Mesodermal cell (in vitro differentiated cells): ENCODE measurements at regions not wholly inside any gene's neighbourhood (a gene's known extent, or its start where the extent isn't known, plus 50 kb on each side); places are given as distances from the start of the nearest gene placed in this dataset.

ENCODE experiments used
- H3K27ac ChIP-seq: 2 replicates; pipeline ENCODE4 v1.7.0; 2013; ENCODE audit warnings: mild to moderate bottlenecking, low read depth, low read length, moderate library complexity; ENCODE audit not compliant: severe bottlenecking
- H3K36me3 ChIP-seq: 2 replicates; pipeline ENCODE4 v1.7.1; 2013; ENCODE audit warnings: mild to moderate bottlenecking, low read length, moderate library complexity; ENCODE audit not compliant: control insufficient read depth, insufficient read depth
- H3K4me1 ChIP-seq: one replicate; pipeline ENCODE4 v1.7.1; 2013; ENCODE audit warnings: mild to moderate bottlenecking, low read length; ENCODE audit not compliant: insufficient read depth, control insufficient read depth, poor library complexity, severe bottlenecking
- H3K4me3 ChIP-seq: 2 replicates; pipeline ENCODE4 v1.7.0; 2013; ENCODE audit warnings: low read length, control low read depth, mild to moderate bottlenecking; ENCODE audit not compliant: insufficient read depth, poor library complexity, severe bottlenecking; ENCODE audit errors: extremely low read depth
- H3K9me3 ChIP-seq: 2 replicates; pipeline ENCODE4 v1.7.1; 2013; ENCODE audit warnings: mild to moderate bottlenecking, low read length, moderate library complexity; ENCODE audit not compliant: control insufficient read depth
- WGBS, 2 experiments: methylation state at CpG; one replicate each; pipeline ENCODE4 v1.1.5; 2013; ENCODE audit warnings: missing lambda C conversion rate in 2 of 2; ENCODE audit not compliant: insufficient coverage in 2 of 2; 5-methylcytosine and 5-hydroxymethylcytosine counted together

- no peak overlapping the region for H3K4me3 ChIP-seq
- no peaks in the 10 kb centered on the region for H3K4me1 ChIP-seq
These were observed 172.9 kb downstream of the ZDHHC21 start for GRCh38 chr9:14520341-14520740.

DNA sequence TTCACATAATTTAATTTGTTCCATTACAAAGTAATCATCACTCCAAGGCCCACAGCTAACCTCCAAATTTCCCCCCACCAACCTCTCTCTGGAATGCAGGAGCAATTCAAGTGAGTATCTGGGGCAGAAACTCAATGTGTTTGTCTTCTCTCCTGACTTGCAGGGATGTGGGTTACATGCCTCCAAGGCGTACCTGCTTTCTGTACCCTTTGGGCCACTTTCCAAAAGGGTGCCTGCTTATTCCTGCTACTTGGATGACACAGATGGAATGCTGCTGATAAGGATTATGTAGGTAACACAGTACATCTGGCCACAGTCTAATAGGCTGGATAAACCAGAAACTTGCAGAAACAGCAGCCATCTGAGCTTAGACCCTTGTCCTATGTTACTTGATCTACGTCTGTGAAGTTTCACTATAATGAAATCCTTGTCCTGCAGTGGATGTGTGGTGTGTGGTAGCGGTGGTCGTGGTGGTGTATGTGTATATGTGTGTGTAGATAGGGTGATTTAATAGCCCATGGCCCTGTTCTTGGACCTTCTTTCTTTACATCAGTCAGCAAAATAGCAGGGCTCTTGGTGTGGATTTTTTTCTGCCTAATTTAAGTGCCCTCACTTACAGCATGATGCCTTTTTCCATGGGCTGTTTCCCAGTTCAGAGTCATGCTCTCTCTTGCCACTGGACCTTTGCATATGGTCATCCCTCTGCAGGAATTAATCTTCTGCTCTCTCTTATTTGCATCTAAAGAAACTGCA lies 175.9 kb downstream of the ZDHHC21 start:
- H3K36me3 ChIP-seq: no peaks in the 10 kb centered on the region
- no peak overlapping the region for H3K27ac ChIP-seq
- H3K4me3 ChIP-seq: no peak overlapping the region
- 95 to 100% methylated on average over 1 to 4 of the region's 4 CpGs for WGBS, 2 experiments
- no peaks in the 10 kb centered on the region for H3K4me1 ChIP-seq
- no peaks in the 10 kb centered on the region for H3K9me3 ChIP-seq

More at GRCh38 chr9:14520341-14520740, 172.9 kb downstream of the ZDHHC21 start:
- 100% methylated on average over 1 to 2 of the region's 2 CpGs for WGBS, 2 experiments
- Histone ChIP-seq H3K9me3 (no peaks in the 10 kb centered on the region), H3K27ac (no peak overlapping the region), H3K36me3 (no peaks in the 10 kb centered on the region)

GRCh38 chr9:14516656-14517055 lies 176.6 kb downstream of the ZDHHC21 start:
- 100% methylated on average over 1 of the region's 2 CpGs; no CpG with 5 or more reads in 1 of the 2 experiments for WGBS, 2 experiments
- Histone ChIP-seq H3K4me3 (no peak overlapping the region), H3K9me3 (no peaks in the 10 kb centered on the region), H3K36me3 (no peaks in the 10 kb centered on the region), H3K27ac (no peak overlapping the region), H3K4me1 (no peaks in the 10 kb centered on the region)

DNA sequence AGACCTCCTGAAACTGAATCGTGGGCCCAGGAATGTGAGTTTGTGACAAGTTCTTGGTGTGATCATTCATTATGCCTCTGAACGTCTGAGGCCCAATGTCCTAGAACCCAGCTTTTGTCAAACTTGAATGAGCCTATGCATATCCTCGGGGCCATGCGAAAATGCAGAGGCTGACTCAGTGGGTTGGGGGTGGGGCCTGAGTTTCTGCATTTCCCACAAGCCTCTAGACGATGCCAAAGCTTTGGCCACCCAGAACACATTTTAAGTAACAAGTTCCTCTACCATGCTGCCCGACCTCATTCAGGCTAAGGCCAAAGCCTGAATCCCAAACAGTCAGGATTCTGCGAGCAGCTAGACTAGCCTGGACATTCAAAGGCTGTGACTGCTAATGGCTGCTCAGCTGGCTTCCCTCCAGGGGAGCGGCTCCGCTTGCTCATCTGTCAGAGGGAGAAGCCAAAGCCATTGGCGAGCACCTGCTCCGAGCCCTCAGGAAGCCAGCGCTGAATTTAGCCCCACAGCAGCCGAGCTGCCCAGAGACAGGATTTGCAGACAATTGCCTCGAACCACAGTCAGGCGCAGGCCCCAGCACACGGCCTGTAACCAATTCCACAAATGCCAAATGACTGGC lies 177.5 kb downstream of the ZDHHC21 start:
- H3K9me3 ChIP-seq: no peaks in the 10 kb centered on the region
- no peaks in the 10 kb centered on the region for H3K4me1 ChIP-seq
- H3K4me3 ChIP-seq: no peak overlapping the region
- H3K27ac ChIP-seq: no peak overlapping the region
- H3K36me3 ChIP-seq: no peaks in the 10 kb centered on the region
- WGBS, 2 experiments: 44 to 47% methylated on average over 12 to 16 of the region's 16 CpGs

DNA sequence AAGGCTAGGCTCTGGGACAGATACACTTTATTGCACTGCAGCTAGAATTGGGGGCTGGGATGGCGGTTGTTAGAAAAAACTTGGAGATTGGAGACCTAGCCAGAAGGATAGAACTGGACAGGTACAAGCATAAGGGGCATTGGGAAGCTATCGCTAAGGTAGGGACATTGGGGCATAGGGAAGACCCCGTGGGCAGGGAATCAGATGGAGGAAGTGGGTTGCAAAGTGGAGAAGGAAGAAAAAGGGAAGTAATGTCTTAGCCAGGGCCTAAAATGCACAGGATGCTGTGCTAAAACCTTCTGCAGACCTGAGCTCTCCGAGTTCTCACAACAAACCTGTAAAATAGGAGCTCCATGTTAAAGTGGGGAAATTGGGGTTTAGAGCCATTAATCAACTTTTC lies 178.2 kb downstream of the ZDHHC21 start:
- Histone ChIP-seq H3K4me3 (no peak overlapping the region), H3K27ac (no peak overlapping the region), H3K4me1 (no peaks in the 10 kb centered on the region), H3K9me3 (no peaks in the 10 kb centered on the region), H3K36me3 (no peaks in the 10 kb centered on the region)
- WGBS, 2 experiments: 70 to 100% methylated on average over 2 to 4 of the region's 4 CpGs

DNA sequence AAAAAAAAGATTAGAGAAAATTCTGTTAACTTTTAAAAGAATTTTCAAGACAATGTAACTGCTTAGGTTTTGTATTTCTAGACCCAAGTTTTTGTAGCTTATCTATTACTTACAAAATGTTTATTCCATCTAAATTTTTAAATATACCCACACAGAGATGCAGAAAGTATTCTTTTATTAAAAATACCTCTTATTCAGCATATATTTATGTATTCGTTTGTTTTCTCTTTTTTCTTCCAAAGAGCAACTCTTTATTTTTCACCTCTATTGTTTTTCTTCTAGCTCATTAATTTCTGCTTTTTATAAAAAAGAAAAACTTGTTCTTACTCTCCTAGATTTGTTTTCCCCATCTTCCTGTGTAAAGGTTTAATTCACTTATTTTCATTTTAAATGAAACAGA lies 180.3 kb downstream of the ZDHHC21 start:
- Histone ChIP-seq H3K9me3 (no peaks in the 10 kb centered on the region), H3K36me3 (no peaks in the 10 kb centered on the region), H3K27ac (no peak overlapping the region), H3K4me3 (no peak overlapping the region), H3K4me1 (no peaks in the 10 kb centered on the region)
- no CpG with 5 or more reads among the region's 1 CpG for WGBS, 2 experiments

DNA sequence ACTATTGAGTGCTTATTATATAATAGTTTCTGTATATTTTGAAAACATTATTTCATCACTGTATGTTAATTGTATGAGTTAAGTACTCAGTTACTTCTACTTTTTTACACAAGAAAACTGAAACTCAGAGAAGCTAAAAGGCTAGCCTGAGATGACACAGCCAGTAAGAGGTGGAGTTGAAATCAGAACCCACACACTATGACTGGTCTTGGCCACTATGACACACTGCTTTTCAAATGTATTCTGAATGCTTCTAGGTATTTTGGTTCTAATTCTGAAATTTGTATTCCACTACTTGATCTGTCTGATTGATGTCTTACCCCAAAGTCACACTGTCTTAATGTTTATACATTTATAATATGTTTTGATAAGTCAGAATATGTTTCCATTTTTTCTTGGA lies 181.8 kb downstream of the ZDHHC21 start:
- no peaks in the 10 kb centered on the region for H3K9me3 ChIP-seq
- no peaks in the 10 kb centered on the region for H3K4me1 ChIP-seq
- no peaks in the 10 kb centered on the region for H3K36me3 ChIP-seq
- no peak overlapping the region for H3K4me3 ChIP-seq
- no peak overlapping the region for H3K27ac ChIP-seq

GRCh38 chr9:14508884-14509283 lies 184.3 kb downstream of the ZDHHC21 start:
- no peak overlapping the region for H3K27ac ChIP-seq
- H3K4me3 ChIP-seq: no peak overlapping the region
- 100% methylated on average over 1 of the region's 2 CpGs for WGBS, 2 experiments
- no peaks in the 10 kb centered on the region for H3K4me1 ChIP-seq
- H3K36me3 ChIP-seq: no peaks in the 10 kb centered on the region
- peaks cover 3% of the 10 kb centered on the region for H3K9me3 ChIP-seq

DNA sequence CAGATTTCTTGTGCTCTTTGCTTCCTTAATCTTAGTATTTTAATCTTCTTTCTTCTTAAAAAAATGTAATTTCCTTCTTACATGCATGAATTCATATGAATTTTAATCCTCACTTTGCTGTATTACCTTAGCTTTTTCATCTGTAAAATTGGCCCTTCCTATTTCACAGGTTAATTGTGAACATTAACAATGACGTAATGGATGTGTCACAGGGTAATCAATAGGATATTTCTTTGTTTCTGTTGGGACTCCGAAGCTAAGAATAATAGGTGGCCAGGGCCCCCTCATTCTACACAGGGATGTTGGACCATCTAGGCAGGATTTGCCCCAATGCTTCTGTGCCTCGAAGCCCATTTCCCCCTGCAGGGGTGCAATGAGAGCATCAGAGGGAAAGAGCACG lies 187.4 kb upstream of the NFIB start:
- no peaks in the 10 kb centered on the region for H3K4me1 ChIP-seq
- H3K27ac ChIP-seq: no peak overlapping the region
- H3K9me3 ChIP-seq: peaks cover 3% of the 10 kb centered on the region
- no peaks in the 10 kb centered on the region for H3K36me3 ChIP-seq
- no peak overlapping the region for H3K4me3 ChIP-seq
- 100% methylated on average over 2 of the region's 4 CpGs; no CpG with 5 or more reads in 1 of the 2 experiments for WGBS, 2 experiments

DNA sequence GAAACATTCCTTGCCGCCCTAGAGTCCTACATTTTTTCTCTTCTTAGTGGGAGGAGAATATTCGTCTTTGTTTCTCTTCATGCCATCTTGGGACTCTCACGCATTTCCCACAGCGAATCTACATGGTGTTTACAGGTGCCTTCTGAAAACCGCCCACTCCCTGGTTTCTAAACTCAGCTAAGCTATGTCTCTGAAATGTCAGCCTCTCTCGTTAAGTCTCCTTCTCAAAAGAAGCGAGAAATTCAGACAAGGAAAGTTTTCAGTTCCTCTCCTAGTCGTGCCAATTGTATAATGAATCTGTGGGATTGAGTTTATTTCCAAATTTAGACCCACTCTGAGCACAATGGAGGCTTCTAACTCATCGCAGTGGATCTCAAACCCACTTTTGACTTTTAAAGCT lies 186.8 kb upstream of the NFIB start:
- Histone ChIP-seq H3K4me1 (no peaks in the 10 kb centered on the region), H3K36me3 (no peaks in the 10 kb centered on the region), H3K9me3 (peaks cover 3% of the 10 kb centered on the region), H3K4me3 (no peak overlapping the region), H3K27ac (no peak overlapping the region)
- 79 to 93% methylated on average over 5 to 6 of the region's 9 CpGs for WGBS, 2 experiments

- Histone ChIP-seq H3K36me3 (no peaks in the 10 kb centered on the region), H3K4me1 (no peaks in the 10 kb centered on the region), H3K9me3 (no peaks in the 10 kb centered on the region), H3K4me3 (no peak overlapping the region), H3K27ac (no peak overlapping the region)
- WGBS, 2 experiments: 94 to 100% methylated on average over 2 to 3 of the region's 6 CpGs
These were observed 186.0 kb upstream of the NFIB start for GRCh38 chr9:14499976-14500375.
